GM18867 (cell line): ENCODE measurements at regions not wholly inside any gene's neighbourhood (a gene's known extent, or its start where the extent isn't known, plus 50 kb on each side); places are given as distances from the start of the nearest gene placed in this dataset.
A peak's percentile ranks its signal among the peaks of the same experiment; 100 is the strongest.

Experiments used
- ATAC-seq: cut with Tn5 transposase; IDR thresholded peaks from one replicate; pipeline ENCODE4 v1.9.1; 2021; ENCODE audit warnings: mild to moderate bottlenecking, moderate library complexity; ENCODE audit not compliant: unreplicated experiment

- no peak for ATAC-seq
Observed at GRCh38 chr10:129021594-129022304, 445.3 kb upstream of the MGMT start.

- ATAC-seq = no peak
Observed at GRCh38 chr10:129023082-129023481, 444.0 kb upstream of the MGMT start.

- ATAC-seq = no peak
Observed at GRCh38 chr10:129024046-129024445, 443.0 kb upstream of the MGMT start.

- no peak for ATAC-seq
Observed at GRCh38 chr10:129025787-129026186, 441.3 kb upstream of the MGMT start.

- ATAC-seq = no peak
Observed at GRCh38 chr10:129027906-129028305, 439.1 kb upstream of the MGMT start.

GRCh38 chr10:129028451-129028850, 438.6 kb upstream of the MGMT start:
- no peak for ATAC-seq

- ATAC-seq = no peak
Observed at GRCh38 chr10:129029051-129029450, 438.0 kb upstream of the MGMT start.

- no peak for ATAC-seq
Observed at GRCh38 chr10:129029851-129030602, 437.0 kb upstream of the MGMT start.

- no peak for ATAC-seq
Observed at GRCh38 chr10:129030603-129030895, 436.5 kb upstream of the MGMT start.

- ATAC-seq = peak; percentile 90
Observed at GRCh38 chr10:129030996-129031843, 435.8 kb upstream of the MGMT start.

- no peak for ATAC-seq
Observed at GRCh38 chr10:129031844-129032150, 435.2 kb upstream of the MGMT start.

GRCh38 chr10:129032372-129033313, 434.4 kb upstream of the MGMT start:
- ATAC-seq = no peak

- no peak for ATAC-seq
Observed at GRCh38 chr10:129033340-129033739, 433.7 kb upstream of the MGMT start.

GRCh38 chr10:129033790-129034272, 433.2 kb upstream of the MGMT start:
- ATAC-seq = no peak

- ATAC-seq = no peak
Observed at GRCh38 chr10:129035052-129035827, 431.8 kb upstream of the MGMT start.

- no peak for ATAC-seq
Observed at GRCh38 chr10:129038522-129038921, 428.5 kb upstream of the MGMT start.

- ATAC-seq = no peak
Observed at GRCh38 chr10:129039406-129040370, 427.4 kb upstream of the MGMT start.

- no peak for ATAC-seq
Observed at GRCh38 chr10:129040377-129040776, 426.7 kb upstream of the MGMT start.

GRCh38 chr10:129041916-129042315, 425.1 kb upstream of the MGMT start:
- ATAC-seq = no peak
